HFFc6 (cell line): ENCODE measurements at regions not wholly inside any gene's neighbourhood (a gene's known extent, or its start where the extent isn't known, plus 50 kb on each side); places are given as distances from the start of the nearest gene placed in this dataset.
"Not testable (repeated sequence)": the region's sequence is repeated elsewhere in the genome, so short reads cannot be mapped to it uniquely, and the experiment has no call there.

ENCODE experiments used
- DNase-seq: peaks from one replicate; pipeline ENCODE4 v3.0.0-alpha.2; 2018
- H3K27ac Mint-ChIP-seq: 2 replicates; pipeline ENCODE4 v1.8.0; 2020; ENCODE audit warnings: mild to moderate bottlenecking, mixed read lengths
- H3K27me3 Mint-ChIP-seq: 2 replicates; pipeline ENCODE4 v1.8.0; 2021; ENCODE audit warnings: mild to moderate bottlenecking, moderate library complexity, mixed read lengths; ENCODE audit not compliant: insufficient read depth
- H3K36me3 Mint-ChIP-seq: 2 replicates; pipeline ENCODE4 v1.8.0; 2021; ENCODE audit warnings: low read depth, mixed read lengths
- H3K4me1 Mint-ChIP-seq: 2 replicates; pipeline ENCODE4 v1.8.0; 2020; ENCODE audit warnings: low read depth, mixed read lengths
- H3K4me3 Mint-ChIP-seq: 2 replicates; pipeline ENCODE4 v1.8.0; 2020; ENCODE audit warnings: mild to moderate bottlenecking, moderate library complexity, mixed read lengths
- H3K9me3 Mint-ChIP-seq: 2 replicates; pipeline ENCODE4 v1.8.0; 2020; ENCODE audit warnings: mild to moderate bottlenecking, mixed read lengths
- TF ChIP-seq, protein P1 (sequence below): fragments of 200-600 bp; sonication (generic); IDR thresholded peaks from 2 replicates; pipeline ENCODE4 v1.5.0; 2021; ENCODE audit warnings: antibody characterized with exemption, mild to moderate bottlenecking

GRCh38 chr15:84402856-84403608 is 167.5 kb downstream of the GOLGA6L4 start:
- Mint-ChIP-seq H3K36me3 (peaks cover 4% of the 10 kb centered on the region; the same call in 1 of the 2 replicates), H3K9me3 (no peaks in the 10 kb centered on the region; the same call in 1 of the 2 replicates), H3K27me3 (no peaks in the 10 kb centered on the region; the same call in none of the 2 replicates), H3K4me1 (no peaks in the 10 kb centered on the region), H3K27ac (no peak overlapping the region), H3K4me3 (no peak overlapping the region)
- no peak for DNase-seq
- TF ChIP-seq, protein P1, sequence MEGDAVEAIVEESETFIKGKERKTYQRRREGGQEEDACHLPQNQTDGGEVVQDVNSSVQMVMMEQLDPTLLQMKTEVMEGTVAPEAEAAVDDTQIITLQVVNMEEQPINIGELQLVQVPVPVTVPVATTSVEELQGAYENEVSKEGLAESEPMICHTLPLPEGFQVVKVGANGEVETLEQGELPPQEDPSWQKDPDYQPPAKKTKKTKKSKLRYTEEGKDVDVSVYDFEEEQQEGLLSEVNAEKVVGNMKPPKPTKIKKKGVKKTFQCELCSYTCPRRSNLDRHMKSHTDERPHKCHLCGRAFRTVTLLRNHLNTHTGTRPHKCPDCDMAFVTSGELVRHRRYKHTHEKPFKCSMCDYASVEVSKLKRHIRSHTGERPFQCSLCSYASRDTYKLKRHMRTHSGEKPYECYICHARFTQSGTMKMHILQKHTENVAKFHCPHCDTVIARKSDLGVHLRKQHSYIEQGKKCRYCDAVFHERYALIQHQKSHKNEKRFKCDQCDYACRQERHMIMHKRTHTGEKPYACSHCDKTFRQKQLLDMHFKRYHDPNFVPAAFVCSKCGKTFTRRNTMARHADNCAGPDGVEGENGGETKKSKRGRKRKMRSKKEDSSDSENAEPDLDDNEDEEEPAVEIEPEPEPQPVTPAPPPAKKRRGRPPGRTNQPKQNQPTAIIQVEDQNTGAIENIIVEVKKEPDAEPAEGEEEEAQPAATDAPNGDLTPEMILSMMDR = no peak

DNA sequence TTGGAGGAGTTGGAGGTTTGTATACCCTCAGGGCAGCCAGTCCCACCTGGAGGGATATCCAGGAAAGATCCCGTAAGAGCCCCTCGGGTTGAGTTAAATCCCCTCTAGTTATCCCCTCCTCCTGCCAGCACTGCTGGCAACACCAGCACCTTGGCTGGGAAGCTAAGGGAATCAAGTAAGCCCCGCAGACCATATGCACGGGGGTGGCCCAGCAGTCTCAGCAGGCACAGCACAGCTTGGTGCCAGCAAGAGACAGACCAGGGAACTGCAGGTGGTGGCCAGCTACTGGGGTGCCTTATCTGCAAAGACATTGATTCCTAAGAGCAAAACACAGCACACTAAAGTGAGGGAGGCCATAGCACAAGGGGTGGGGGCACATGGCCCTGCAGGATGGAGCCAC is 173.8 kb downstream of the GOLGA6L4 start:
- not testable (repeated sequence) for H3K9me3 Mint-ChIP-seq, H3K4me3 Mint-ChIP-seq, H3K27me3 Mint-ChIP-seq, DNase-seq, H3K27ac Mint-ChIP-seq, H3K36me3 Mint-ChIP-seq, H3K4me1 Mint-ChIP-seq

DNA sequence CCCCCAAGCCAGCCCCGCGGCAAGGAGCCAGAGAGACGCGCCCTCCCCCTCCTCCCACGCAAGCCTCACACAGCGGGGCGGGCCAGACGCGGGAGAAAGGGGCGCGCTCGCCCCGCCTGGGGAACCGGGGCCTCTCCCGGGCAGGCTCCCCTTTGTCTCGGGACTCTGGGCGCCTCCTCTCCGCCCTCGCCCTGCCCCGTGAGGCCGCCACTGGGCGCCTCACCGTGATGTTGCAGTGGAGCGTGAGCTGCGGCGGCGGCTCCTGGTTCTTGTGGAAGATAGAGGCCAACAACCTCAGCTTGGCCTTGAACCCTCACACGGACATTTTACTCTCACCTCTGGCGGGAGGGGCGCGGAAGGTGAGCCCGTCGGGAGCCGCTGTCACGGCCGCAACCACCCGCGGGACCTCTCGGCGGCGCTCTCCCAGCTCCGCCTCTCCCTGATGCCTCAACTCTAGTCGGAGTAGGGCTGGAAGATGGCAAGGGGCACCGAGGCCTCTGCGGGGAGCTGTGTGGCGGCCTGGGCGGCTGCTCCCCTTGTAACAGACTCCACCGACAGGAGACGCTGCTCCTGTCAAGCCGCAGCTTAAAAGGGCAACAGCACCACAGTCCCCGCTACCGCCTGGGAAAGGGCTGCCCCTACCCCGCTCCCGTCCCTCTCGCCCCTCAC is 179.2 kb upstream of the ZSCAN2 start:
- H3K36me3 Mint-ChIP-seq, H3K27ac Mint-ChIP-seq, H3K4me3 Mint-ChIP-seq, H3K9me3 Mint-ChIP-seq, H3K4me1 Mint-ChIP-seq, DNase-seq, H3K27me3 Mint-ChIP-seq: not testable (repeated sequence)

DNA sequence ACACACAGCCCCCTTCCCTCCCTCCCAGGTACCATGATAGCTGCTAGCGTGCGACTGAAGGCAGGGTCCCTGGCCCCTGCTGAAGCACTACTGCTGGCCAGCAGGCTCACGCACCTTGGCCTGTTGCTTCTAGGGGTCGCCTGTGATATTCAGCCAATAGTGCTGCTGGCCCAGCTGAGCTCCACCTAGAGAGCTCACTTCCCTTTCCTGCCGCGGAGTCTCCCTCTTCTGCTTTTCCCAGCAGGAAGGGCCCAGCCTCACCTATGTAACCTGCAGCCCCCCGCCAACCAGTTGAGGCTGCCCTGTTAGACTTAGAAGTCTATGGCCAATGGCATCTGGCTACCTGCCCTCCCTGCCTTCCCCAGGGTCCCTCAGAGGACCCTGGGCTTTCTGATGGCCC is 175.5 kb upstream of the ZSCAN2 start:
- not testable (repeated sequence) for H3K36me3 Mint-ChIP-seq

DNA sequence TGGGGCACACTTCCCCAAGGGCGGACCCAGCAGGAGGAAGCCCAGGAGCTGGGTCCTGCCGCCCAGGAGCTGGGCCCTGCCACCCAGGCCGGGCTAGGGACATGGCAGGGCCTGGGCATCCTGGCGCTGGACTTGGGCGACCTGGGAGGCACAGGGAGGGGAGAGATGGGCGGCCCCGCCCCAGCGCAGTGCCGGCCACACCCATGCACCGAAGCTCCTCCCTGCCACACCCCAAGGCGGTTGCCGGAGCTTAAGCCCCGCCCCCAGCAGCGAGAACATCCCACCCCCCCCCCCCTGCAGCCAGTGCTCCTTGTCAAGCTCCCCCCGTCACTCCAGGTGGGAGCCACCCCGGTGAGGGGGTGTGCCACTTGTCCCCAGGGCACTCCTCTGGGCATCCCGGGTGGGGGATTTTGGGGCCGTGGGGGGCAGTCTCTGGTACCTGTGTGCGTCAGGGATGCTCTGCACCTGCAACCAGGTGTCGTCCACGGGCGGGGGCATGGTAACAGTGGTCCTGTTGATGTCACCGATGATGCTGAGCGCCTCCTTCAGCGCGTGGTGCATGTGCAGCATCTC is 127.4 kb upstream of the ZSCAN2 start:
- not testable (repeated sequence) for H3K9me3 Mint-ChIP-seq, H3K36me3 Mint-ChIP-seq, H3K27ac Mint-ChIP-seq, H3K4me3 Mint-ChIP-seq, H3K27me3 Mint-ChIP-seq, DNase-seq, H3K4me1 Mint-ChIP-seq

More for the DNA sequence above, 175.5 kb upstream of the ZSCAN2 start:
- H3K4me3 Mint-ChIP-seq, H3K27me3 Mint-ChIP-seq, H3K4me1 Mint-ChIP-seq, H3K9me3 Mint-ChIP-seq, DNase-seq, H3K27ac Mint-ChIP-seq: not testable (repeated sequence)

GRCh38 chr15:84476364-84477033 is 124.3 kb upstream of the ZSCAN2 start:
- not testable (repeated sequence) for H3K27me3 Mint-ChIP-seq, H3K27ac Mint-ChIP-seq, H3K36me3 Mint-ChIP-seq, H3K4me3 Mint-ChIP-seq, DNase-seq, H3K4me1 Mint-ChIP-seq, H3K9me3 Mint-ChIP-seq

- not testable (repeated sequence) for H3K9me3 Mint-ChIP-seq, DNase-seq, H3K36me3 Mint-ChIP-seq, H3K27me3 Mint-ChIP-seq, H3K4me1 Mint-ChIP-seq, H3K4me3 Mint-ChIP-seq, H3K27ac Mint-ChIP-seq
These were observed 123.3 kb upstream of the ZSCAN2 start for GRCh38 chr15:84477550-84477949.

- H3K9me3 Mint-ChIP-seq, H3K4me3 Mint-ChIP-seq, H3K27me3 Mint-ChIP-seq, H3K36me3 Mint-ChIP-seq, H3K27ac Mint-ChIP-seq, H3K4me1 Mint-ChIP-seq, DNase-seq: not testable (repeated sequence)
These were observed 120.6 kb upstream of the ZSCAN2 start for GRCh38 chr15:84480174-84480681.

DNA sequence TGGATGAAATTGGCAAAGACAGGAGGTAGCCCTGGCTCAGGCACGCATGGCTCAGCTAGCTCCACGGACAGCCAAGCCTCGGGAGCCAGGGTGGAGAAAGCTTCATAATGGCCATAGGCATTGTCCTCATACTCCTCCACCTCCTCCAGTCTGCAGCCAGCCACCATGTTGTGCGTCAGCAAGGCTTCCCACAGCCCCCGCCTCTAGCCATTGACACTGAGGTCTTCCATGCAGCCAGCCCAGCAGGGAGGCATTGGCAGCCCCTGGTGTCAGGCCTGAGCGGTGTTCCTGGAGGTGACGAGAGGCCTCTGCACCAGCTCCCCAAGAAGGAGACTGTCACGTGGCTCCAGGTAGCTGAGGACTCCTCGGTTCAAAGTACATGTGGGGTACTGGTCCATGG is 117.0 kb upstream of the ZSCAN2 start:
- H3K27me3 Mint-ChIP-seq, H3K27ac Mint-ChIP-seq, DNase-seq, H3K4me3 Mint-ChIP-seq, H3K4me1 Mint-ChIP-seq, H3K9me3 Mint-ChIP-seq, H3K36me3 Mint-ChIP-seq: not testable (repeated sequence)

DNA sequence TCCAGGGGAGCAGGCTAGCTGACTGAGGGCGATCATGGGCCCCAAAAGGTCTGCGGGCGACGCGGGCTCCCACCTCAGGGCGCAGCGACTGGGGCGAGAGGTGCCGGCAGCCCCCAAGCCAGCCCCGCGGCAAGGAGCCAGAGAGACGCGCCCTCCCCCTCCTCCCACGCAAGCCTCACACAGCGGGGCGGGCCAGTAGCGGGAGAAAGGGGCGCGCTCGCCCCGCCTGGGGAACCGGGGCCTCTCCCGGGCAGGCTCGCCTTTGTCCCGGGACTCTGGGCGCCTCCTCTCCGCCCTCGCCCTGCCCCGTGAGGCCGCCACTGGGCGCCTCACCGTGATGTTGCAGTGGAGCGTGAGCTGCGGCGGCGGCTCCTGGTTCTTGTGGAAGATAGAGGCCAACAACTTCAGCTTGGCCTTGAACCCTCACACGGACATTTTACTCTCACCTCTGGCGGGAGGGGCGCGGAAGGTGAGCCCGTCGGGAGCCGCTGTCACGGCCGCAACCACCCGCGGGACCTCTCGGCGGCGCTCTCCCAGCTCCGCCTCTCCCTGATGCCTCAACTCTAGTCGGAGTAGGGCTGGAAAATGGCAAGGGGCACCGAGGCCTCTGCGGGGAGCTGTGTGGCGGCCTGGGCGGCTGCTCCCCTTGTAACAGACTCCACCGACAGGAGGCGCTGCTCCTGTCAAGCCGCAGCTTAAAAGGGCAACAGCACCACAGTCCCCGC is 100.5 kb upstream of the ZSCAN2 start:
- H3K4me3 Mint-ChIP-seq, H3K27me3 Mint-ChIP-seq, H3K4me1 Mint-ChIP-seq, H3K27ac Mint-ChIP-seq, H3K36me3 Mint-ChIP-seq, DNase-seq, H3K9me3 Mint-ChIP-seq: not testable (repeated sequence)

GRCh38 chr15:84503101-84503500 is 97.7 kb upstream of the ZSCAN2 start:
- not testable (repeated sequence) for H3K4me1 Mint-ChIP-seq, H3K4me3 Mint-ChIP-seq, H3K27me3 Mint-ChIP-seq, H3K36me3 Mint-ChIP-seq, H3K9me3 Mint-ChIP-seq, DNase-seq, H3K27ac Mint-ChIP-seq
